Tibial artery (tissue), 4 donors: ENCODE measurements at regions not wholly inside any gene's neighbourhood (a gene's known extent, or its start where the extent isn't known, plus 50 kb on each side); places are given as distances from the start of the nearest gene placed in this dataset.

Experiments
- DNase-seq, 2 donors: peaks; one replicate each; pipeline ENCODE4 v3.0.0-alpha.2; 2019
- H3K27ac ChIP-seq, 2 donors: fragments of 200-600 bp; sonication (generic) in 1 of 2; 1 replicate in 1 of 2; 2 replicates in 1 of 2; pipeline ENCODE4 v1.5.1; 2018 to 2019; ENCODE audit warnings: mild to moderate bottlenecking in 1 of 2
- H3K27me3 ChIP-seq, 2 donors: fragments of 200-600 bp; sonication (generic) in 1 of 2; one replicate each; pipeline versions ENCODE4 v1.5.1 to v1.6.0; 2016 to 2019
- H3K36me3 ChIP-seq, 3 donors: fragments of 200-600 bp; sonication (generic) in 2 of 3; one replicate each; pipeline ENCODE4 v1.5.1; 2016 to 2019; ENCODE audit warnings: mild to moderate bottlenecking in 2 of 3
- H3K4me1 ChIP-seq, 4 donors: fragments of 200-600 bp; sonication (generic) in 2 of 4; 1 replicate in 3 of 4; 2 replicates in 1 of 4; pipeline ENCODE4 v1.5.1; 2016 to 2019
- H3K4me3 ChIP-seq, 2 donors: fragments of 200-600 bp; sonication (generic) in 1 of 2; 1 replicate in 1 of 2; 2 replicates in 1 of 2; pipeline ENCODE4 v1.5.1; 2018 to 2019; ENCODE audit warnings: mild to moderate bottlenecking in 2 of 2
- H3K9me3 ChIP-seq, 3 donors: fragments of 200-600 bp; sonication (generic) in 1 of 3; one replicate each; pipeline ENCODE4 v1.5.1; 2016 to 2019
- CTCF ChIP-seq, 2 experiments: fragments of 200-600 bp in 1 of 2; fragments of 450-650 bp in 1 of 2; IDR thresholded peaks; one replicate each; pipeline ENCODE4 v1.5.1; 2017 to 2019; ENCODE audit warnings: antibody characterized with exemption in 2 of 2, mild to moderate bottlenecking in 1 of 2, moderate library complexity in 1 of 2
- intact Hi-C: fragments of 100-400 bp; cut with DNase I; formaldehyde crosslinking; loops from one replicate; pipeline ENCODE4 v1.15.0; 2023; ENCODE audit warnings: low total_unique reads

GRCh38 chr4:121451310-121451709 lies 70.5 kb upstream of the QRFPR start:
- Histone ChIP-seq H3K4me3 (no peak overlapping the region), H3K4me1 (no peaks in the 10 kb centered on the region), H3K27me3 (no peaks in the 10 kb centered on the region), H3K9me3 (no peaks in the 10 kb centered on the region), H3K27ac (no peak overlapping the region), H3K36me3 (no peaks in the 10 kb centered on the region)
- TF ChIP-seq CTCF (IDR thresholded peaks at IDR 0.05) = no peak
- DNase-seq = no peak
- intact Hi-C loops = no loop called here

- Histone ChIP-seq H3K4me3 (no peak overlapping the region), H3K27me3 (no peaks in the 10 kb centered on the region), H3K36me3 (no peaks in the 10 kb centered on the region), H3K9me3 (no peaks in the 10 kb centered on the region), H3K4me1 (no peaks in the 10 kb centered on the region), H3K27ac (no peak overlapping the region)
- no peak for TF ChIP-seq CTCF (IDR thresholded peaks at IDR 0.05)
- intact Hi-C loops = no loop called here
- DNase-seq = no peak
Observed at GRCh38 chr4:121449416-121449815, 68.6 kb upstream of the QRFPR start.

GRCh38 chr4:121448231-121448630 lies 67.4 kb upstream of the QRFPR start:
- DNase-seq = no peak
- no peaks in the 10 kb centered on the region for H3K4me1 ChIP-seq
- H3K27me3 ChIP-seq = no peaks in the 10 kb centered on the region
- no peak overlapping the region for H3K27ac ChIP-seq
- no peaks in the 10 kb centered on the region for H3K9me3 ChIP-seq
- H3K36me3 ChIP-seq = no peaks in the 10 kb centered on the region
- TF ChIP-seq CTCF (IDR thresholded peaks at IDR 0.05) = no peak
- intact Hi-C loops = no loop called here
- no peak overlapping the region for H3K4me3 ChIP-seq

- intact Hi-C loops = no loop called here
- Histone ChIP-seq H3K9me3 (peaks cover 0 to 3% (median 0%) of the 10 kb centered on the region in 3 donors), H3K4me1 (no peaks in the 10 kb centered on the region), H3K27me3 (no peaks in the 10 kb centered on the region), H3K4me3 (no peak overlapping the region), H3K36me3 (no peaks in the 10 kb centered on the region), H3K27ac (no peak overlapping the region)
- TF ChIP-seq CTCF (IDR thresholded peaks at IDR 0.05) = no peak
- DNase-seq = no peak
Observed at GRCh38 chr4:121439669-121440068, 58.9 kb upstream of the QRFPR start.
